ENCODE measurements at regions not wholly inside any gene's neighbourhood (a gene's known extent, or its start where the extent isn't known, plus 50 kb on each side); places are given as distances from the start of the nearest gene placed in this dataset.

DNA sequence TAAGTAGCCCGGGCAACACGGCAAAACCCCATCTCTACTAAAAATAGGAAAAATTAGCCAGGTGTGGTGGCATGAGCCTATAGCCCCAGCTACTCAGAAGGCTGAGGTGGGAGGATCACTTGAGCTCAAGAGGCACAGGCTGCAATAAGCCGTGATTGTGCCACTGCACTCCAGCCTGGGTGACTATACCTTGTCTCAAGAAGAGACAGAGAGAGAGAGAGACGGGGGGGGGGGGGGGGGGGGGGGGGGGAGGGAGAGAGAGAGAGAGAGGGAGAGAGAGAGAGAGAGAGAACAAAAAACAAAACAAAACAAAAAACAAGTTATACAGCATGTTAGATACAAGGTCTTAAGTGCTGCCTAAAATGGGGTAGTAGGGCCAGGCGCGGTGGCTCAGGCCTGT, 77.8 kb upstream of the ZNF281 start (continued):
- TF ChIP-seq, protein P1, sequence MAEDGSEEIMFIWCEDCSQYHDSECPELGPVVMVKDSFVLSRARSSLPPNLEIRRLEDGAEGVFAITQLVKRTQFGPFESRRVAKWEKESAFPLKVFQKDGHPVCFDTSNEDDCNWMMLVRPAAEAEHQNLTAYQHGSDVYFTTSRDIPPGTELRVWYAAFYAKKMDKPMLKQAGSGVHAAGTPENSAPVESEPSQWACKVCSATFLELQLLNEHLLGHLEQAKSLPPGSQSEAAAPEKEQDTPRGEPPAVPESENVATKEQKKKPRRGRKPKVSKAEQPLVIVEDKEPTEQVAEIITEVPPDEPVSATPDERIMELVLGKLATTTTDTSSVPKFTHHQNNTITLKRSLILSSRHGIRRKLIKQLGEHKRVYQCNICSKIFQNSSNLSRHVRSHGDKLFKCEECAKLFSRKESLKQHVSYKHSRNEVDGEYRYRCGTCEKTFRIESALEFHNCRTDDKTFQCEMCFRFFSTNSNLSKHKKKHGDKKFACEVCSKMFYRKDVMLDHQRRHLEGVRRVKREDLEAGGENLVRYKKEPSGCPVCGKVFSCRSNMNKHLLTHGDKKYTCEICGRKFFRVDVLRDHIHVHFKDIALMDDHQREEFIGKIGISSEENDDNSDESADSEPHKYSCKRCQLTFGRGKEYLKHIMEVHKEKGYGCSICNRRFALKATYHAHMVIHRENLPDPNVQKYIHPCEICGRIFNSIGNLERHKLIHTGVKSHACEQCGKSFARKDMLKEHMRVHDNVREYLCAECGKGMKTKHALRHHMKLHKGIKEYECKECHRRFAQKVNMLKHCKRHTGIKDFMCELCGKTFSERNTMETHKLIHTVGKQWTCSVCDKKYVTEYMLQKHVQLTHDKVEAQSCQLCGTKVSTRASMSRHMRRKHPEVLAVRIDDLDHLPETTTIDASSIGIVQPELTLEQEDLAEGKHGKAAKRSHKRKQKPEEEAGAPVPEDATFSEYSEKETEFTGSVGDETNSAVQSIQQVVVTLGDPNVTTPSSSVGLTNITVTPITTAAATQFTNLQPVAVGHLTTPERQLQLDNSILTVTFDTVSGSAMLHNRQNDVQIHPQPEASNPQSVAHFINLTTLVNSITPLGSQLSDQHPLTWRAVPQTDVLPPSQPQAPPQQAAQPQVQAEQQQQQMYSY (CRISPR knock-in tag; IDR thresholded peaks at IDR 0.05): no peak
- TF ChIP-seq, protein P2, sequence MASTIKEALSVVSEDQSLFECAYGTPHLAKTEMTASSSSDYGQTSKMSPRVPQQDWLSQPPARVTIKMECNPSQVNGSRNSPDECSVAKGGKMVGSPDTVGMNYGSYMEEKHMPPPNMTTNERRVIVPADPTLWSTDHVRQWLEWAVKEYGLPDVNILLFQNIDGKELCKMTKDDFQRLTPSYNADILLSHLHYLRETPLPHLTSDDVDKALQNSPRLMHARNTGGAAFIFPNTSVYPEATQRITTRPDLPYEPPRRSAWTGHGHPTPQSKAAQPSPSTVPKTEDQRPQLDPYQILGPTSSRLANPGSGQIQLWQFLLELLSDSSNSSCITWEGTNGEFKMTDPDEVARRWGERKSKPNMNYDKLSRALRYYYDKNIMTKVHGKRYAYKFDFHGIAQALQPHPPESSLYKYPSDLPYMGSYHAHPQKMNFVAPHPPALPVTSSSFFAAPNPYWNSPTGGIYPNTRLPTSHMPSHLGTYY (CRISPR knock-in tag; IDR thresholded peaks at IDR 0.05): no peak
- TF ChIP-seq, protein P3, sequence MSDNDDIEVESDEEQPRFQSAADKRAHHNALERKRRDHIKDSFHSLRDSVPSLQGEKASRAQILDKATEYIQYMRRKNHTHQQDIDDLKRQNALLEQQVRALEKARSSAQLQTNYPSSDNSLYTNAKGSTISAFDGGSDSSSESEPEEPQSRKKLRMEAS (CRISPR knock-in tag; IDR thresholded peaks at IDR 0.05): no peak
- TF ChIP-seq ZNF138 (CRISPR knock-in tag; conservative IDR thresholded peaks at IDR 0.05): no peak
- TF ChIP-seq, protein P4, sequence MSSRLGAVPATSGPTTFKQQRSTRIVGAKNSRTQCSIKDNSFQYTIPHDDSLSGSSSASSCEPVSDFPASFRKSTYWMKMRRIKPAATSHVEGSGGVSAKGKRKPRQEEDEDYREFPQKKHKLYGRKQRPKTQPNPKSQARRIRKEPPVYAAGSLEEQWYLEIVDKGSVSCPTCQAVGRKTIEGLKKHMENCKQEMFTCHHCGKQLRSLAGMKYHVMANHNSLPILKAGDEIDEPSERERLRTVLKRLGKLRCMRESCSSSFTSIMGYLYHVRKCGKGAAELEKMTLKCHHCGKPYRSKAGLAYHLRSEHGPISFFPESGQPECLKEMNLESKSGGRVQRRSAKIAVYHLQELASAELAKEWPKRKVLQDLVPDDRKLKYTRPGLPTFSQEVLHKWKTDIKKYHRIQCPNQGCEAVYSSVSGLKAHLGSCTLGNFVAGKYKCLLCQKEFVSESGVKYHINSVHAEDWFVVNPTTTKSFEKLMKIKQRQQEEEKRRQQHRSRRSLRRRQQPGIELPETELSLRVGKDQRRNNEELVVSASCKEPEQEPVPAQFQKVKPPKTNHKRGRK (CRISPR knock-in tag; IDR thresholded peaks at IDR 0.05; ENCODE audit: borderline replicate concordance): no peak
- TF ChIP-seq, protein P5, sequence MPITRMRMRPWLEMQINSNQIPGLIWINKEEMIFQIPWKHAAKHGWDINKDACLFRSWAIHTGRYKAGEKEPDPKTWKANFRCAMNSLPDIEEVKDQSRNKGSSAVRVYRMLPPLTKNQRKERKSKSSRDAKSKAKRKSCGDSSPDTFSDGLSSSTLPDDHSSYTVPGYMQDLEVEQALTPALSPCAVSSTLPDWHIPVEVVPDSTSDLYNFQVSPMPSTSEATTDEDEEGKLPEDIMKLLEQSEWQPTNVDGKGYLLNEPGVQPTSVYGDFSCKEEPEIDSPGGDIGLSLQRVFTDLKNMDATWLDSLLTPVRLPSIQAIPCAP (CRISPR knock-in tag; IDR thresholded peaks at IDR 0.05): no peak
- TF ChIP-seq, protein P6, sequence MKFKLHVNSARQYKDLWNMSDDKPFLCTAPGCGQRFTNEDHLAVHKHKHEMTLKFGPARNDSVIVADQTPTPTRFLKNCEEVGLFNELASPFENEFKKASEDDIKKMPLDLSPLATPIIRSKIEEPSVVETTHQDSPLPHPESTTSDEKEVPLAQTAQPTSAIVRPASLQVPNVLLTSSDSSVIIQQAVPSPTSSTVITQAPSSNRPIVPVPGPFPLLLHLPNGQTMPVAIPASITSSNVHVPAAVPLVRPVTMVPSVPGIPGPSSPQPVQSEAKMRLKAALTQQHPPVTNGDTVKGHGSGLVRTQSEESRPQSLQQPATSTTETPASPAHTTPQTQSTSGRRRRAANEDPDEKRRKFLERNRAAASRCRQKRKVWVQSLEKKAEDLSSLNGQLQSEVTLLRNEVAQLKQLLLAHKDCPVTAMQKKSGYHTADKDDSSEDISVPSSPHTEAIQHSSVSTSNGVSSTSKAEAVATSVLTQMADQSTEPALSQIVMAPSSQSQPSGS (CRISPR knock-in tag; IDR thresholded peaks at IDR 0.05; ENCODE audit: borderline replicate concordance, low read depth): no peak

DNA sequence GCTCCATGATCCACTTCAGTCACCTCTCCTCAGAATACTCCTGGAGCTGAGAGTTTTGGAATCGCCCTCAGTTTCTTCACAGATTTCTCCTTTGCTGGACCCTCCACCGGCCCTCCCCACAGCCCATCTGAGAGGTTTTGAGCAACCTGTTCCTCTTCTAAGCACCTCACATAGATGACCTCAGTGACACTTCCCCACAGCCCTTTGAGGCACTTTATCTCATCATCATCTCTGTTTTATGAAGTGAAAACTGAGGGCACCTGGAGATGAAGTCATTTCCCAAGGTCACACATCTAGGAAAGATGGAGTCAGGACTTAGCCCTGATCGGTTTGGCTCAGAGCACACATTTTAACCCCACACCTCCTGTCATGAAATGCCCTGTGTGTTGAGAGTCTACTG, 76.8 kb upstream of the ZNF281 start:
- Mint-ChIP-seq H3K27me3 (ENCODE audit: low read depth) (peaks cover 9% of the 10 kb centered on the region), H3K36me3 (no peaks in the 10 kb centered on the region), H3K27ac (no peak overlapping the region), H3K4me3 (no peak overlapping the region), H3K4me1 (peaks cover 17% of the 10 kb centered on the region), H3K9me3 (no peaks in the 10 kb centered on the region)
- ChIA-PET CTCF (no interaction called here), POLR2A (interaction anchor here (0.6 kb wide), 1 partner anchor 121 kb away, joined by 3 read pairs; no protein-coding TSS in a partner anchor)
- DNase-seq (ENCODE audit: low spot score) (no peak), ATAC-seq (no peak)
- TF ChIP-seq RELA (CRISPR knock-in tag; IDR thresholded peaks at IDR 0.05; ENCODE audit: borderline replicate concordance): no peak
- no peak for TF ChIP-seq RORB (CRISPR knock-in tag; IDR thresholded peaks at IDR 0.05)
- no peak for TF ChIP-seq NFATC4 (CRISPR knock-in tag; IDR thresholded peaks at IDR 0.05)
- TF ChIP-seq, protein P7, sequence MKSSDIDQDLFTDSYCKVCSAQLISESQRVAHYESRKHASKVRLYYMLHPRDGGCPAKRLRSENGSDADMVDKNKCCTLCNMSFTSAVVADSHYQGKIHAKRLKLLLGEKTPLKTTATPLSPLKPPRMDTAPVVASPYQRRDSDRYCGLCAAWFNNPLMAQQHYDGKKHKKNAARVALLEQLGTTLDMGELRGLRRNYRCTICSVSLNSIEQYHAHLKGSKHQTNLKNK (CRISPR knock-in tag; IDR thresholded peaks at IDR 0.05): no peak
- TF ChIP-seq, protein P8, sequence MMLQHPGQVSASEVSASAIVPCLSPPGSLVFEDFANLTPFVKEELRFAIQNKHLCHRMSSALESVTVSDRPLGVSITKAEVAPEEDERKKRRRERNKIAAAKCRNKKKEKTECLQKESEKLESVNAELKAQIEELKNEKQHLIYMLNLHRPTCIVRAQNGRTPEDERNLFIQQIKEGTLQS (CRISPR knock-in tag; conservative IDR thresholded peaks at IDR 0.05): no peak
- TF ChIP-seq, protein P2 (CRISPR knock-in tag; IDR thresholded peaks at IDR 0.05): no peak
- TF ChIP-seq ZNF121 (CRISPR knock-in tag; IDR thresholded peaks at IDR 0.05): no peak
- TF ChIP-seq, protein P9, sequence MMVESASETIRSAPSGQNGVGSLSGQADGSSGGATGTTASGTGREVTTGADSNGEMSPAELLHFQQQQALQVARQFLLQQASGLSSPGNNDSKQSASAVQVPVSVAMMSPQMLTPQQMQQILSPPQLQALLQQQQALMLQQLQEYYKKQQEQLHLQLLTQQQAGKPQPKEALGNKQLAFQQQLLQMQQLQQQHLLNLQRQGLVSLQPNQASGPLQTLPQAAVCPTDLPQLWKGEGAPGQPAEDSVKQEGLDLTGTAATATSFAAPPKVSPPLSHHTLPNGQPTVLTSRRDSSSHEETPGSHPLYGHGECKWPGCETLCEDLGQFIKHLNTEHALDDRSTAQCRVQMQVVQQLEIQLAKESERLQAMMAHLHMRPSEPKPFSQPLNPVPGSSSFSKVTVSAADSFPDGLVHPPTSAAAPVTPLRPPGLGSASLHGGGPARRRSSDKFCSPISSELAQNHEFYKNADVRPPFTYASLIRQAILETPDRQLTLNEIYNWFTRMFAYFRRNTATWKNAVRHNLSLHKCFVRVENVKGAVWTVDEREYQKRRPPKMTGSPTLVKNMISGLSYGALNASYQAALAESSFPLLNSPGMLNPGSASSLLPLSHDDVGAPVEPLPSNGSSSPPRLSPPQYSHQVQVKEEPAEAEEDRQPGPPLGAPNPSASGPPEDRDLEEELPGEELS (CRISPR knock-in tag; IDR thresholded peaks at IDR 0.05): no peak
- TF ChIP-seq SMAD4 (CRISPR knock-in tag; IDR thresholded peaks at IDR 0.05): no peak
- no peak for TF ChIP-seq GRHL2 (CRISPR knock-in tag; IDR thresholded peaks at IDR 0.05; ENCODE audit: insufficient replicate concordance, severe bottlenecking)
- no peak for TF ChIP-seq ESRRA (CRISPR knock-in tag; IDR thresholded peaks at IDR 0.05; ENCODE audit: borderline replicate concordance)
- TF ChIP-seq, protein P10, sequence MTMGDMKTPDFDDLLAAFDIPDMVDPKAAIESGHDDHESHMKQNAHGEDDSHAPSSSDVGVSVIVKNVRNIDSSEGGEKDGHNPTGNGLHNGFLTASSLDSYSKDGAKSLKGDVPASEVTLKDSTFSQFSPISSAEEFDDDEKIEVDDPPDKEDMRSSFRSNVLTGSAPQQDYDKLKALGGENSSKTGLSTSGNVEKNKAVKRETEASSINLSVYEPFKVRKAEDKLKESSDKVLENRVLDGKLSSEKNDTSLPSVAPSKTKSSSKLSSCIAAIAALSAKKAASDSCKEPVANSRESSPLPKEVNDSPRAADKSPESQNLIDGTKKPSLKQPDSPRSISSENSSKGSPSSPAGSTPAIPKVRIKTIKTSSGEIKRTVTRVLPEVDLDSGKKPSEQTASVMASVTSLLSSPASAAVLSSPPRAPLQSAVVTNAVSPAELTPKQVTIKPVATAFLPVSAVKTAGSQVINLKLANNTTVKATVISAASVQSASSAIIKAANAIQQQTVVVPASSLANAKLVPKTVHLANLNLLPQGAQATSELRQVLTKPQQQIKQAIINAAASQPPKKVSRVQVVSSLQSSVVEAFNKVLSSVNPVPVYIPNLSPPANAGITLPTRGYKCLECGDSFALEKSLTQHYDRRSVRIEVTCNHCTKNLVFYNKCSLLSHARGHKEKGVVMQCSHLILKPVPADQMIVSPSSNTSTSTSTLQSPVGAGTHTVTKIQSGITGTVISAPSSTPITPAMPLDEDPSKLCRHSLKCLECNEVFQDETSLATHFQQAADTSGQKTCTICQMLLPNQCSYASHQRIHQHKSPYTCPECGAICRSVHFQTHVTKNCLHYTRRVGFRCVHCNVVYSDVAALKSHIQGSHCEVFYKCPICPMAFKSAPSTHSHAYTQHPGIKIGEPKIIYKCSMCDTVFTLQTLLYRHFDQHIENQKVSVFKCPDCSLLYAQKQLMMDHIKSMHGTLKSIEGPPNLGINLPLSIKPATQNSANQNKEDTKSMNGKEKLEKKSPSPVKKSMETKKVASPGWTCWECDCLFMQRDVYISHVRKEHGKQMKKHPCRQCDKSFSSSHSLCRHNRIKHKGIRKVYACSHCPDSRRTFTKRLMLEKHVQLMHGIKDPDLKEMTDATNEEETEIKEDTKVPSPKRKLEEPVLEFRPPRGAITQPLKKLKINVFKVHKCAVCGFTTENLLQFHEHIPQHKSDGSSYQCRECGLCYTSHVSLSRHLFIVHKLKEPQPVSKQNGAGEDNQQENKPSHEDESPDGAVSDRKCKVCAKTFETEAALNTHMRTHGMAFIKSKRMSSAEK (CRISPR knock-in tag; IDR thresholded peaks at IDR 0.05; ENCODE audit: borderline replicate concordance): no peak
